Thyroid gland (tissue), 4 donors: ENCODE measurements at regions not wholly inside any gene's neighbourhood (a gene's known extent, or its start where the extent isn't known, plus 50 kb on each side); places are given as distances from the start of the nearest gene placed in this dataset.
A peak's percentile ranks its signal among the peaks of the same experiment; 100 is the strongest.

Experiments used
- DNase-seq, 2 donors: peaks; one replicate each; pipeline ENCODE4 v3.0.0-alpha.2; 2019
- H3K27ac ChIP-seq, 3 donors: fragments of 200-600 bp; sonication (generic); 1 replicate in 2 of 3; 2 replicates in 1 of 3; pipeline ENCODE4 v1.5.1; 2016 to 2019; ENCODE audit warnings: mild to moderate bottlenecking in 1 of 3, moderate library complexity in 1 of 3
- H3K27me3 ChIP-seq: fragments of 200-600 bp; sonication (generic); one replicate; pipeline ENCODE4 v1.5.1; 2019
- H3K36me3 ChIP-seq, 2 donors: fragments of 200-600 bp; sonication (generic); one replicate each; pipeline ENCODE4 v1.5.1; 2016 to 2019
- H3K4me1 ChIP-seq, 2 donors: fragments of 200-600 bp; sonication (generic); one replicate each; pipeline ENCODE4 v1.5.1; 2017 to 2019
- H3K4me3 ChIP-seq, 3 donors: fragments of 200-600 bp; sonication (generic); replicated peaks in 1 of 3; 1 replicate in 2 of 3; 2 replicates in 1 of 3; pipeline ENCODE4 v1.5.1; 2016; ENCODE audit warnings: mild to moderate bottlenecking in 1 of 3
- H3K9me3 ChIP-seq: fragments of 200-600 bp; sonication (generic); one replicate; pipeline ENCODE4 v1.5.1; 2017
- CTCF ChIP-seq, 6 experiments: fragments of 200-600 bp in 3 of 6; fragments of 450-650 bp in 3 of 6; sonication (generic) in 3 of 6; IDR thresholded peaks; one replicate each; pipeline ENCODE4 v1.5.1; 2016 to 2019; ENCODE audit warnings: antibody characterized with exemption in 6 of 6, mild to moderate bottlenecking in 2 of 6, inconsistent platforms in 1 of 6, moderate library complexity in 1 of 6
- POLR2A ChIP-seq, 2 donors: fragments of 450-650 bp; IDR thresholded peaks; one replicate each; pipeline ENCODE4 v1.6.1; 2017; ENCODE audit warnings: antibody characterized with exemption in 2 of 2, mild to moderate bottlenecking in 2 of 2, moderate library complexity in 1 of 2
- WGBS, 2 donors: methylation state at CpG; one replicate each; pipeline ENCODE4 v1.1.5; 2017; 5-methylcytosine and 5-hydroxymethylcytosine counted together
- intact Hi-C: fragments of 100-400 bp; cut with DNase I; formaldehyde crosslinking; loops from one replicate; pipeline ENCODE4 v1.15.1; 2023

GRCh38 chr6:140463312-140463710 is 1088.9 kb upstream of the CITED2 start:
- no peaks in the 10 kb centered on the region for H3K9me3 ChIP-seq
- TF ChIP-seq CTCF (IDR thresholded peaks at IDR 0.05) = no peak
- no peak for TF ChIP-seq POLR2A (IDR thresholded peaks at IDR 0.05)
- H3K4me3 ChIP-seq = no peak overlapping the region
- DNase-seq = no peak
- H3K4me1 ChIP-seq = peaks cover 17 to 20% of the 10 kb centered on the region in 2 donors
- peak overlapping the region; percentile 76 to 94 (median 89) for H3K27ac ChIP-seq
- intact Hi-C loops = no loop called here
- WGBS, 2 donors = 36 to 47% methylated on average over 2 of the region's 2 CpGs
- no peaks in the 10 kb centered on the region for H3K36me3 ChIP-seq
- H3K27me3 ChIP-seq = no peaks in the 10 kb centered on the region

GRCh38 chr6:140462453-140463311 is 1088.2 kb upstream of the CITED2 start:
- TF ChIP-seq POLR2A (IDR thresholded peaks at IDR 0.05) (peak in 1 of 2 donors; percentile 42), CTCF (IDR thresholded peaks at IDR 0.05) (no peak)
- H3K27ac ChIP-seq = peak overlapping the region; percentile 76 to 94 (median 89)
- no peaks in the 10 kb centered on the region for H3K27me3 ChIP-seq
- H3K4me3 ChIP-seq = no peak overlapping the region
- H3K36me3 ChIP-seq = no peaks in the 10 kb centered on the region
- 18 to 25% methylated on average over 3 of the region's 3 CpGs for WGBS, 2 donors
- H3K4me1 ChIP-seq = peaks cover 17 to 20% of the 10 kb centered on the region in 2 donors
- intact Hi-C loops = no loop called here
- DNase-seq = peak; percentile 30 to 35
- H3K9me3 ChIP-seq = no peaks in the 10 kb centered on the region

GRCh38 chr6:140462076-140462452 is 1087.6 kb upstream of the CITED2 start:
- no peak overlapping the region for H3K4me3 ChIP-seq
- no peaks in the 10 kb centered on the region for H3K9me3 ChIP-seq
- intact Hi-C loops = no loop called here
- H3K4me1 ChIP-seq = peaks cover 17 to 20% of the 10 kb centered on the region in 2 donors
- H3K27ac ChIP-seq = peak overlapping the region; percentile 76 to 94 (median 89)
- no peak for TF ChIP-seq CTCF (IDR thresholded peaks at IDR 0.05)
- TF ChIP-seq POLR2A (IDR thresholded peaks at IDR 0.05) = no peak
- no peaks in the 10 kb centered on the region for H3K36me3 ChIP-seq
- no peaks in the 10 kb centered on the region for H3K27me3 ChIP-seq
- DNase-seq = no peak

GRCh38 chr6:140460267-140460666 is 1085.8 kb upstream of the CITED2 start:
- 89 to 91% methylated on average over 1 of the region's 1 CpG for WGBS, 2 donors
- no peak for DNase-seq
- no peak overlapping the region for H3K4me3 ChIP-seq
- H3K27me3 ChIP-seq = no peaks in the 10 kb centered on the region
- no peaks in the 10 kb centered on the region for H3K9me3 ChIP-seq
- intact Hi-C loops = no loop called here
- no peak overlapping the region for H3K27ac ChIP-seq
- peaks cover 17 to 20% of the 10 kb centered on the region in 2 donors for H3K4me1 ChIP-seq
- no peaks in the 10 kb centered on the region for H3K36me3 ChIP-seq
- TF ChIP-seq CTCF (IDR thresholded peaks at IDR 0.05) (no peak), POLR2A (IDR thresholded peaks at IDR 0.05) (no peak)

GRCh38 chr6:140459209-140459608 is 1084.8 kb upstream of the CITED2 start:
- 77 to 90% methylated on average over 2 of the region's 2 CpGs for WGBS, 2 donors
- H3K9me3 ChIP-seq = no peaks in the 10 kb centered on the region
- H3K27me3 ChIP-seq = no peaks in the 10 kb centered on the region
- H3K36me3 ChIP-seq = no peaks in the 10 kb centered on the region
- intact Hi-C loops = no loop called here
- H3K4me3 ChIP-seq = no peak overlapping the region
- no peak overlapping the region for H3K27ac ChIP-seq
- peaks cover 17 to 20% of the 10 kb centered on the region in 2 donors for H3K4me1 ChIP-seq
- TF ChIP-seq POLR2A (IDR thresholded peaks at IDR 0.05) (no peak), CTCF (IDR thresholded peaks at IDR 0.05) (no peak)
- DNase-seq = no peak
